HCT116 (cell line): ENCODE measurements at regions not wholly inside any gene's neighbourhood (a gene's known extent, or its start where the extent isn't known, plus 50 kb on each side); places are given as distances from the start of the nearest gene placed in this dataset.

Experiments
- ATAC-seq: fragments of 200-7000 bp; cut with Tn5 transposase; 2 replicates; pipeline ENCODE4 v1.9.1; 2020; ENCODE audit warnings: mild to moderate bottlenecking, moderate library complexity
- BruUV-seq: library from RNA; stranded (reverse); fragments of 400-500 nt; replicated peaks from 2 replicates; lab custom pipeline; 2021; lab: Mats Ljungman, UMichigan
- CTCF ChIA-PET: fragments of 300-600 bp; sonication (Branson Sonifier 250); formaldehyde crosslinking; loops from one replicate; lab custom pipeline; 2021; ENCODE audit warnings: antibody characterized with exemption; lab: Charles Lee
- POLR2A ChIA-PET: fragments of 300-600, 350-600 bp; sonication (Branson Sonifier 250); formaldehyde crosslinking; loops from one replicate; lab custom pipeline; 2021; ENCODE audit warnings: antibody characterized with exemption; lab: Charles Lee
- RAD21 ChIA-PET, 2 experiments: fragments of 300-600 bp; sonication (Branson Sonifier 250); formaldehyde crosslinking; loops; one replicate each; lab custom pipeline; 2023; ENCODE audit warnings: low total read pairs in 2 of 2; ENCODE audit not compliant: uncharacterized antibody in 2 of 2, unreplicated experiment in 2 of 2, low non-redundant PET in 1 of 2; lab: Charles Lee
- DNase-seq: peaks from one replicate; pipeline ENCODE4 v3.0.0-alpha.2; 2010; ENCODE audit warnings: low read depth, low spot score
- H2AFZ ChIP-seq: fragments of 200-600 bp; shearing (Covaris generic), sonication (generic); 2 replicates; pipeline ENCODE4 v1.6.1; 2017; ENCODE audit warnings: low read depth, mixed run types, mixed read lengths, antibody characterized with exemption, low read length; ENCODE audit not compliant: poor library complexity, severe bottlenecking
- H3K27ac ChIP-seq: 2 replicates; pipeline ENCODE4 v1.5.1; 2012; ENCODE audit warnings: low read depth, low read length
- H3K27me3 ChIP-seq: fragments of 200-600 bp; sonication (generic); 2 replicates; pipeline ENCODE4 v1.6.1; 2016; ENCODE audit warnings: mixed run types, low read length, mixed read lengths; ENCODE audit not compliant: insufficient read depth
- H3K36me3 ChIP-seq, 2 experiments: fragments of 200-500 bp in 1 of 2; fragments of 200-600 bp in 1 of 2; sonication (Bioruptor generic) in 1 of 2; sonication (generic) in 1 of 2; 2 replicates each; pipeline versions ENCODE4 v1.5.1 to v1.6.1; 2014 to 2016; ENCODE audit warnings: low read length in 2 of 2, inconsistent platforms in 1 of 2, mixed read lengths in 1 of 2, mixed run types in 1 of 2; ENCODE audit not compliant: insufficient read depth in 2 of 2, control insufficient read depth in 1 of 2
- H3K4me1 ChIP-seq, 2 experiments: fragments of 200-600 bp in 1 of 2; sonication (generic) in 1 of 2; 2 replicates each; pipeline versions ENCODE4 v1.5.1 to v1.6.1; 2012 to 2017; ENCODE audit warnings: low read length in 2 of 2, inconsistent platforms in 1 of 2, mild to moderate bottlenecking in 1 of 2, mixed read lengths in 1 of 2, mixed run types in 1 of 2, moderate library complexity in 1 of 2; ENCODE audit not compliant: insufficient read depth in 2 of 2, control insufficient read depth in 1 of 2
- H3K4me2 ChIP-seq: fragments of 200-600 bp; sonication (generic); 2 replicates; pipeline ENCODE4 v1.6.1; 2017; ENCODE audit warnings: mixed run types, low read length, mixed read lengths
- H3K4me3 ChIP-seq, 2 experiments: fragments of 200-600 bp in 1 of 2; sonication (generic) in 1 of 2; replicated peaks in 1 of 2; 2 replicates each; pipeline ENCODE4 v1.5.1; 2011 to 2016; ENCODE audit warnings: low read length in 2 of 2, control low read depth in 1 of 2, low read depth in 1 of 2, mild to moderate bottlenecking in 1 of 2, mixed read lengths in 1 of 2, mixed run types in 1 of 2
- H3K79me2 ChIP-seq: fragments of 200-600 bp; sonication (generic); 2 replicates; pipeline ENCODE4 v1.6.1; 2017; ENCODE audit warnings: mild to moderate bottlenecking, mixed run types, low read length, moderate library complexity, mixed read lengths; ENCODE audit not compliant: insufficient read depth
- H3K9ac ChIP-seq: fragments of 200-600 bp; sonication (generic); 2 replicates; pipeline ENCODE4 v1.6.1; 2016; ENCODE audit warnings: low read length, mixed read lengths
- H3K9me2 ChIP-seq: fragments of 200-600 bp; sonication (generic), shearing (Covaris generic); 2 replicates; pipeline ENCODE4 v1.6.1; 2017; ENCODE audit warnings: mixed run types, mild to moderate bottlenecking, moderate library complexity; ENCODE audit not compliant: insufficient read depth
- H3K9me3 ChIP-seq, 2 experiments: fragments of 200-500 bp in 1 of 2; fragments of 200-600 bp in 1 of 2; sonication (Bioruptor generic) in 1 of 2; sonication (generic) in 1 of 2; 2 replicates each; pipeline ENCODE4 v1.6.1; 2014 to 2017; ENCODE audit warnings: low read length in 2 of 2, mixed read lengths in 2 of 2, inconsistent platforms in 1 of 2, low read depth in 1 of 2, mild to moderate bottlenecking in 1 of 2, mixed run types in 1 of 2, moderate library complexity in 1 of 2; ENCODE audit not compliant: control insufficient read depth in 1 of 2, insufficient read depth in 1 of 2
- H4K20me1 ChIP-seq: fragments of 200-600 bp; sonication (generic), shearing (Covaris generic); 2 replicates; pipeline ENCODE4 v1.6.1; 2017; ENCODE audit warnings: mixed run types, mild to moderate bottlenecking, moderate library complexity; ENCODE audit not compliant: insufficient read depth
- CBX3 ChIP-seq: IDR thresholded peaks from 2 replicates; pipeline ENCODE4 v1.6.1; 2012; ENCODE audit warnings: low read depth
- CEBPB ChIP-seq: IDR thresholded peaks from 2 replicates; pipeline ENCODE4 v1.6.1; 2012; ENCODE audit warnings: low read depth
- EGR1 ChIP-seq: IDR thresholded peaks from 2 replicates; pipeline ENCODE4 v1.6.1; 2012; ENCODE audit warnings: low read depth
- ELF1 ChIP-seq: IDR thresholded peaks from 2 replicates; pipeline ENCODE4 v1.6.1; 2012; ENCODE audit warnings: low read depth, borderline replicate concordance
- EZH2 ChIP-seq: fragments of 200-600 bp; sonication (generic); IDR thresholded peaks from 2 replicates; pipeline ENCODE4 v1.6.1; 2017; ENCODE audit warnings: antibody characterized with exemption, mixed run types
- EZH2phosphoT487 ChIP-seq: fragments of 200-600 bp; IDR thresholded peaks from 2 replicates; pipeline ENCODE4 v1.6.1; 2018; ENCODE audit warnings: antibody characterized with exemption, borderline replicate concordance
- FOSL1 ChIP-seq: IDR thresholded peaks from 2 replicates; pipeline ENCODE4 v1.6.1; 2012; ENCODE audit warnings: low read depth
- JUND ChIP-seq: IDR thresholded peaks from 2 replicates; pipeline ENCODE4 v1.6.1; 2012
- POLR2A ChIP-seq: IDR thresholded peaks from 2 replicates; pipeline ENCODE4 v1.7.0; 2011; ENCODE audit warnings: borderline replicate concordance; ENCODE audit not compliant: insufficient read depth, insufficient read length; ENCODE audit errors: extremely low read depth
- POLR2AphosphoS5 ChIP-seq: IDR thresholded peaks from 2 replicates; pipeline ENCODE4 v1.6.1; 2011; ENCODE audit warnings: mild to moderate bottlenecking, low read depth, low read length, moderate library complexity
- RAD21 ChIP-seq: IDR thresholded peaks from 2 replicates; pipeline ENCODE4 v1.6.1; 2012; ENCODE audit warnings: low read depth, mild to moderate bottlenecking
- SIN3A ChIP-seq: IDR thresholded peaks from 2 replicates; pipeline ENCODE4 v1.6.1; 2012; ENCODE audit warnings: low read depth
- YY1 ChIP-seq: IDR thresholded peaks from 2 replicates; pipeline ENCODE4 v1.6.1; 2011; ENCODE audit warnings: low read length, low read depth, moderate library complexity, mild to moderate bottlenecking; ENCODE audit not compliant: insufficient replicate concordance; ENCODE audit errors: extremely low read depth
- ZFX ChIP-seq: fragments of 450-650 bp; IDR thresholded peaks from 2 replicates; pipeline ENCODE4 v1.6.1; 2017
- intact Hi-C: fragments of 100-400 bp; cut with micrococcal nuclease; formaldehyde crosslinking; loops from 2 replicates; pipeline ENCODE4 v1.10.0; 2022
- TF ChIP-seq, protein P1 (sequence below): IDR thresholded peaks from 2 replicates; pipeline ENCODE4 v1.6.1; 2012; ENCODE audit warnings: low read depth
- TF ChIP-seq, protein P2 (sequence below): IDR thresholded peaks from 2 replicates; pipeline ENCODE4 v1.6.1; 2012
- TF ChIP-seq, protein P3 (sequence below): IDR thresholded peaks from 2 replicates; pipeline ENCODE4 v1.6.1; 2012
- TF ChIP-seq, protein P4 (sequence below): IDR thresholded peaks from 2 replicates; pipeline ENCODE4 v1.6.1; 2011; ENCODE audit warnings: mild to moderate bottlenecking, low read length, moderate library complexity; ENCODE audit not compliant: insufficient replicate concordance; ENCODE audit errors: extremely low read depth
- TF ChIP-seq, protein P5 (sequence below), 3 experiments: fragments of 200-600 bp in 1 of 3; sonication (generic) in 1 of 3; IDR thresholded peaks in 2 of 3; conservative IDR thresholded peaks in 1 of 3; 2 replicates each; pipeline ENCODE4 v1.5.1; 2012 to 2017; ENCODE audit warnings: low read depth in 2 of 3, low read length in 2 of 3, antibody characterized with exemption in 1 of 3, borderline replicate concordance in 1 of 3, control low read depth in 1 of 3, mild to moderate bottlenecking in 1 of 3, mixed read lengths in 1 of 3, mixed run types in 1 of 3, moderate library complexity in 1 of 3; ENCODE audit not compliant: insufficient read depth in 1 of 3

DNA sequence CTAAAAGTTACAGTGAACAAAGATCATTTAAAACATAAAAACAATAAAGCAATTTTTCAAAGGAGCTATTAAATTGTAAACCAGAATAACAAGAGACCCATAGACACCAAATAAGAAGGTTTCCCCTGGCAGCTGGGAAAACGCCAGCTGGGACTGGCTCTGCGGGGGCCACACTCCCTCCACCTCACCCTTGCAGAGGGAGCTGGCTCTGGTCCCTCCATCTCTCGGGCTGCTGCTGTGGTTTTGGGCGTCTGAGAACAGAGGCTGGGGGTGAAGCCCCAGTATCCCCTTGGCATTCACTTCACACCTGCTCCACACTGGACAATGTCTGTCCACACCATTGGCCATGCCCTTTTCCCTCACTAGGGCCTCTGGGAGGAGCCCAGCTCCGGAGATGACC is 62.1 kb upstream of the OTOS start:
- TF ChIP-seq SIN3A (no peak), EZH2 (no peak), CEBPB (no peak), ZFX (no peak), POLR2AphosphoS5 (no peak), ELF1 (no peak), POLR2A (no peak), EGR1 (no peak), CBX3 (no peak), FOSL1 (no peak), RAD21 (no peak), EZH2phosphoT487 (no peak), JUND (no peak), YY1 (no peak)
- TF ChIP-seq, protein P1, sequence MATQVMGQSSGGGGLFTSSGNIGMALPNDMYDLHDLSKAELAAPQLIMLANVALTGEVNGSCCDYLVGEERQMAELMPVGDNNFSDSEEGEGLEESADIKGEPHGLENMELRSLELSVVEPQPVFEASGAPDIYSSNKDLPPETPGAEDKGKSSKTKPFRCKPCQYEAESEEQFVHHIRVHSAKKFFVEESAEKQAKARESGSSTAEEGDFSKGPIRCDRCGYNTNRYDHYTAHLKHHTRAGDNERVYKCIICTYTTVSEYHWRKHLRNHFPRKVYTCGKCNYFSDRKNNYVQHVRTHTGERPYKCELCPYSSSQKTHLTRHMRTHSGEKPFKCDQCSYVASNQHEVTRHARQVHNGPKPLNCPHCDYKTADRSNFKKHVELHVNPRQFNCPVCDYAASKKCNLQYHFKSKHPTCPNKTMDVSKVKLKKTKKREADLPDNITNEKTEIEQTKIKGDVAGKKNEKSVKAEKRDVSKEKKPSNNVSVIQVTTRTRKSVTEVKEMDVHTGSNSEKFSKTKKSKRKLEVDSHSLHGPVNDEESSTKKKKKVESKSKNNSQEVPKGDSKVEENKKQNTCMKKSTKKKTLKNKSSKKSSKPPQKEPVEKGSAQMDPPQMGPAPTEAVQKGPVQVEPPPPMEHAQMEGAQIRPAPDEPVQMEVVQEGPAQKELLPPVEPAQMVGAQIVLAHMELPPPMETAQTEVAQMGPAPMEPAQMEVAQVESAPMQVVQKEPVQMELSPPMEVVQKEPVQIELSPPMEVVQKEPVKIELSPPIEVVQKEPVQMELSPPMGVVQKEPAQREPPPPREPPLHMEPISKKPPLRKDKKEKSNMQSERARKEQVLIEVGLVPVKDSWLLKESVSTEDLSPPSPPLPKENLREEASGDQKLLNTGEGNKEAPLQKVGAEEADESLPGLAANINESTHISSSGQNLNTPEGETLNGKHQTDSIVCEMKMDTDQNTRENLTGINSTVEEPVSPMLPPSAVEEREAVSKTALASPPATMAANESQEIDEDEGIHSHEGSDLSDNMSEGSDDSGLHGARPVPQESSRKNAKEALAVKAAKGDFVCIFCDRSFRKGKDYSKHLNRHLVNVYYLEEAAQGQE: no peak
- TF ChIP-seq, protein P2, sequence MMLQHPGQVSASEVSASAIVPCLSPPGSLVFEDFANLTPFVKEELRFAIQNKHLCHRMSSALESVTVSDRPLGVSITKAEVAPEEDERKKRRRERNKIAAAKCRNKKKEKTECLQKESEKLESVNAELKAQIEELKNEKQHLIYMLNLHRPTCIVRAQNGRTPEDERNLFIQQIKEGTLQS: no peak
- TF ChIP-seq, protein P3, sequence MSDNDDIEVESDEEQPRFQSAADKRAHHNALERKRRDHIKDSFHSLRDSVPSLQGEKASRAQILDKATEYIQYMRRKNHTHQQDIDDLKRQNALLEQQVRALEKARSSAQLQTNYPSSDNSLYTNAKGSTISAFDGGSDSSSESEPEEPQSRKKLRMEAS: no peak
- TF ChIP-seq, protein P4, sequence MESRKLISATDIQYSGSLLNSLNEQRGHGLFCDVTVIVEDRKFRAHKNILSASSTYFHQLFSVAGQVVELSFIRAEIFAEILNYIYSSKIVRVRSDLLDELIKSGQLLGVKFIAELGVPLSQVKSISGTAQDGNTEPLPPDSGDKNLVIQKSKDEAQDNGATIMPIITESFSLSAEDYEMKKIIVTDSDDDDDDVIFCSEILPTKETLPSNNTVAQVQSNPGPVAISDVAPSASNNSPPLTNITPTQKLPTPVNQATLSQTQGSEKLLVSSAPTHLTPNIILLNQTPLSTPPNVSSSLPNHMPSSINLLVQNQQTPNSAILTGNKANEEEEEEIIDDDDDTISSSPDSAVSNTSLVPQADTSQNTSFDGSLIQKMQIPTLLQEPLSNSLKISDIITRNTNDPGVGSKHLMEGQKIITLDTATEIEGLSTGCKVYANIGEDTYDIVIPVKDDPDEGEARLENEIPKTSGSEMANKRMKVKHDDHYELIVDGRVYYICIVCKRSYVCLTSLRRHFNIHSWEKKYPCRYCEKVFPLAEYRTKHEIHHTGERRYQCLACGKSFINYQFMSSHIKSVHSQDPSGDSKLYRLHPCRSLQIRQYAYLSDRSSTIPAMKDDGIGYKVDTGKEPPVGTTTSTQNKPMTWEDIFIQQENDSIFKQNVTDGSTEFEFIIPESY: no peak
- TF ChIP-seq, protein P5, sequence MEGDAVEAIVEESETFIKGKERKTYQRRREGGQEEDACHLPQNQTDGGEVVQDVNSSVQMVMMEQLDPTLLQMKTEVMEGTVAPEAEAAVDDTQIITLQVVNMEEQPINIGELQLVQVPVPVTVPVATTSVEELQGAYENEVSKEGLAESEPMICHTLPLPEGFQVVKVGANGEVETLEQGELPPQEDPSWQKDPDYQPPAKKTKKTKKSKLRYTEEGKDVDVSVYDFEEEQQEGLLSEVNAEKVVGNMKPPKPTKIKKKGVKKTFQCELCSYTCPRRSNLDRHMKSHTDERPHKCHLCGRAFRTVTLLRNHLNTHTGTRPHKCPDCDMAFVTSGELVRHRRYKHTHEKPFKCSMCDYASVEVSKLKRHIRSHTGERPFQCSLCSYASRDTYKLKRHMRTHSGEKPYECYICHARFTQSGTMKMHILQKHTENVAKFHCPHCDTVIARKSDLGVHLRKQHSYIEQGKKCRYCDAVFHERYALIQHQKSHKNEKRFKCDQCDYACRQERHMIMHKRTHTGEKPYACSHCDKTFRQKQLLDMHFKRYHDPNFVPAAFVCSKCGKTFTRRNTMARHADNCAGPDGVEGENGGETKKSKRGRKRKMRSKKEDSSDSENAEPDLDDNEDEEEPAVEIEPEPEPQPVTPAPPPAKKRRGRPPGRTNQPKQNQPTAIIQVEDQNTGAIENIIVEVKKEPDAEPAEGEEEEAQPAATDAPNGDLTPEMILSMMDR (IDR thresholded peaks at IDR 0.05 in 2 of 3, conservative IDR thresholded peaks at IDR 0.05 in 1 of 3; ENCODE audit: borderline replicate concordance in 1 of 3, insufficient read depth in 1 of 3, low read depth in 2 of 3, low read length in 2 of 3): no peak
- DNase-seq: no peak
- Histone ChIP-seq H3K9ac (no peak overlapping the region), H2AFZ (no peak overlapping the region), H4K20me1 (no peaks in the 10 kb centered on the region), H3K27me3 (no peaks in the 10 kb centered on the region; the same call in 1 of the 2 replicates), H3K79me2 (no peaks in the 10 kb centered on the region), H3K27ac (no peak overlapping the region), H3K4me3 (no peak overlapping the region), H3K9me3 (no peaks in the 10 kb centered on the region; a peak in 1 of 4 replicates), H3K36me3 (no peaks in the 10 kb centered on the region), H3K4me2 (no peak overlapping the region), H3K4me1 (peaks cover 0 to 9% of the 10 kb centered on the region in 2 experiments; a peak in 1 of 4 replicates), H3K9me2 (no peaks in the 10 kb centered on the region)
- no TSS peak for BruUV-seq
- CTCF ChIA-PET: no interaction called here
- intact Hi-C loops: no loop called here
- no peak for ATAC-seq
- RAD21 ChIA-PET: no interaction called here
- POLR2A ChIA-PET: no interaction called here
